NT2/D1 (cell line): ENCODE measurements at regions not wholly inside any gene's neighbourhood (a gene's known extent, or its start where the extent isn't known, plus 50 kb on each side); places are given as distances from the start of the nearest gene placed in this dataset.
"Not testable (repeated sequence)": the region's sequence is repeated elsewhere in the genome, so short reads cannot be mapped to it uniquely, and the experiment has no call there.

Source experiments
- DNase-seq: peaks from one replicate; pipeline ENCODE4 v3.0.0-alpha.2; 2011; ENCODE audit warnings: low read depth, low spot score
- H3K27me3 ChIP-seq: 2 replicates; pipeline ENCODE4 v1.6.0; 2011; ENCODE audit warnings: mild to moderate bottlenecking; ENCODE audit not compliant: insufficient read length, insufficient read depth
- H3K36me3 ChIP-seq: 2 replicates; pipeline ENCODE4 v1.6.1; 2011; ENCODE audit warnings: mild to moderate bottlenecking, low read length, mixed read lengths; ENCODE audit not compliant: insufficient read depth, insufficient read length
- H3K4me1 ChIP-seq: 2 replicates; pipeline ENCODE4 v1.5.1; 2011; ENCODE audit not compliant: insufficient read depth, insufficient read length
- H3K4me3 ChIP-seq: 2 replicates; pipeline ENCODE4 v1.5.1; 2011; ENCODE audit warnings: low read depth; ENCODE audit not compliant: insufficient read length
- H3K9ac ChIP-seq: 2 replicates; pipeline ENCODE4 v1.6.0; 2011; ENCODE audit warnings: low read depth; ENCODE audit not compliant: insufficient read length
- H3K9me3 ChIP-seq: 2 replicates; pipeline ENCODE4 v1.5.1; 2011; ENCODE audit warnings: mild to moderate bottlenecking, low read length; ENCODE audit not compliant: insufficient read depth
- SUZ12 ChIP-seq: IDR thresholded peaks from 2 replicates; pipeline ENCODE4 v1.6.1; 2011; ENCODE audit not compliant: insufficient read length, insufficient read depth; ENCODE audit errors: extremely low read depth
- YY1 ChIP-seq: IDR thresholded peaks from 2 replicates; pipeline ENCODE4 v1.6.1; 2011; ENCODE audit not compliant: insufficient read length, insufficient read depth
- ZNF274 ChIP-seq: IDR thresholded peaks from 2 replicates; pipeline ENCODE4 v1.6.1; 2011; ENCODE audit warnings: mild to moderate bottlenecking, low read depth, low read length

- Histone ChIP-seq H3K9me3 (no peaks in the 10 kb centered on the region), H3K27me3 (no peaks in the 10 kb centered on the region), H3K4me3 (no peak overlapping the region), H3K9ac (no peak overlapping the region), H3K36me3 (no peaks in the 10 kb centered on the region), H3K4me1 (no peaks in the 10 kb centered on the region)
- TF ChIP-seq SUZ12 (no peak), YY1 (no peak), ZNF274 (no peak)
- DNase-seq, result no peak
These were observed 640.9 kb upstream of the CCNG1 start for GRCh38 chr5:162796507-162796906.

DNA sequence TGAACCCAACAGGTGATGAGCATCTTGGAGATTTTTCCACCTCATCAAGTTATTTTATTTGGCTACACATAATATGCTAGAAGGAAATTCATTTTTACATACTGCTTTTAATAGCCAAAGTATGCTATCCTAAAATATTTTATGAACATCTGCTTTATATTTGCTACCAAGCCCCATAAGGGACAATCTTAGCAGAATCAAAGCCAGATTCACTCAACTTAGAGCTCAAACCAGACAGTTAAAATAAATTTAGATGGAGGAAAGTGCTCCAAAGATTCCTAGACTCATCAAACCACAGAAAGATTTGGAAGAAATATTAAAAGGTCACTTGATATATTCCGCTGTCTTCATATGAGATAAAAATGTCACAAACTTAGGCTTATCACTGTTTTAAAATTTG lies 637.1 kb upstream of the CCNG1 start:
- no peaks in the 10 kb centered on the region for H3K9me3 ChIP-seq
- no peak for DNase-seq
- H3K4me1 ChIP-seq, result no peaks in the 10 kb centered on the region
- no peaks in the 10 kb centered on the region for H3K27me3 ChIP-seq
- H3K9ac ChIP-seq, result no peak overlapping the region
- H3K36me3 ChIP-seq, result no peaks in the 10 kb centered on the region
- no peak for TF ChIP-seq ZNF274
- TF ChIP-seq YY1, result no peak
- no peak for TF ChIP-seq SUZ12
- no peak overlapping the region for H3K4me3 ChIP-seq

DNA sequence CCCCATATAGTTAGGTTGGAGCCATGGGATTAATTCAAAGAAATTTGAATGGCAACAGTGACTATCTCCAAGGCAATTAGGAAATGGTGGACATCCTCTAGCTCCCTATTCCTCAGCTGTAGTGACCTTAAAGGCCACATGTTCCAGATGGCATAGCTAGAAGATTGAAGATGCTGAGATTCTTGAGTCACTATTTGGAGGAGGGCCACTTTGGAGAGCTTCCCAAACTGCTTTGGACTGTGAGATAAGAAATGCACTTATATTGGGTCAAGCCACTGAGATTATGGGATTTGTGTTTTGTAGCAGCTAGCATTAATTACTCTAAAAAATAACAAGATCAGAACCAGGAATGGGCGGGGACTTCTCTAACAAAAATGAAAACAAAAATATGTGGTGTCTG lies 636.2 kb upstream of the CCNG1 start:
- no peaks in the 10 kb centered on the region for H3K9me3 ChIP-seq
- no peak overlapping the region for H3K4me3 ChIP-seq
- no peaks in the 10 kb centered on the region for H3K36me3 ChIP-seq
- no peaks in the 10 kb centered on the region for H3K4me1 ChIP-seq
- no peaks in the 10 kb centered on the region for H3K27me3 ChIP-seq
- TF ChIP-seq ZNF274 (no peak), YY1 (no peak), SUZ12 (no peak)
- H3K9ac ChIP-seq, result no peak overlapping the region
- no peak for DNase-seq

DNA sequence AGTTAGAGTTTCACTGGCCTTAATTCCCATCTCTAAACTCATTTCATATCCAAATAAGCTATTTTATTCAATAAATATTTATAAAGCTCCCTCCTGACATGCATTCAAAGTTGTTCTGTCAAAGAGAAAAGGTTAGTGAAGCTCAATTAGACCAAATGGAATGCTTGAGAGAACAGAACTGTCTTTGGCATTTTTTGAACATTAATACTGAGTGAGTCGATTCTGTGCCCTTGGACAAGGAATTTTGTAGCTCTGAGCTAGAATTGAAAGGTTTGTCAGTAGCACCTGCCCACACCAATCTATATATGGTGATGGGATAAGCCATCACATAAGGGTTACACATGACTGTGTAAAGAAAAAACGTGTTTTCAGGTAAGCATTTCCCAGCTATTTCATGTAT lies 631.2 kb upstream of the CCNG1 start:
- Histone ChIP-seq H3K27me3 (no peaks in the 10 kb centered on the region), H3K9me3 (no peaks in the 10 kb centered on the region), H3K36me3 (no peaks in the 10 kb centered on the region), H3K4me1 (no peaks in the 10 kb centered on the region), H3K9ac (no peak overlapping the region), H3K4me3 (no peak overlapping the region)
- TF ChIP-seq ZNF274, result no peak
- no peak for TF ChIP-seq SUZ12
- no peak for TF ChIP-seq YY1
- DNase-seq, result no peak

- DNase-seq, result no peak
- H3K9me3 ChIP-seq, result no peaks in the 10 kb centered on the region
- no peak overlapping the region for H3K9ac ChIP-seq
- H3K36me3 ChIP-seq, result no peaks in the 10 kb centered on the region
- TF ChIP-seq SUZ12, result no peak
- no peak for TF ChIP-seq ZNF274
- no peak for TF ChIP-seq YY1
- no peaks in the 10 kb centered on the region for H3K4me1 ChIP-seq
- no peak overlapping the region for H3K4me3 ChIP-seq
- no peaks in the 10 kb centered on the region for H3K27me3 ChIP-seq
These were observed 626.3 kb upstream of the CCNG1 start for GRCh38 chr5:162811071-162811470.

GRCh38 chr5:162816816-162817215 lies 620.6 kb upstream of the CCNG1 start:
- no peak for DNase-seq
- Histone ChIP-seq H3K9me3 (no peaks in the 10 kb centered on the region), H3K4me3 (no peak overlapping the region), H3K9ac (no peak overlapping the region), H3K4me1 (no peaks in the 10 kb centered on the region), H3K36me3 (no peaks in the 10 kb centered on the region), H3K27me3 (no peaks in the 10 kb centered on the region)
- TF ChIP-seq YY1 (no peak), SUZ12 (no peak), ZNF274 (no peak)

DNA sequence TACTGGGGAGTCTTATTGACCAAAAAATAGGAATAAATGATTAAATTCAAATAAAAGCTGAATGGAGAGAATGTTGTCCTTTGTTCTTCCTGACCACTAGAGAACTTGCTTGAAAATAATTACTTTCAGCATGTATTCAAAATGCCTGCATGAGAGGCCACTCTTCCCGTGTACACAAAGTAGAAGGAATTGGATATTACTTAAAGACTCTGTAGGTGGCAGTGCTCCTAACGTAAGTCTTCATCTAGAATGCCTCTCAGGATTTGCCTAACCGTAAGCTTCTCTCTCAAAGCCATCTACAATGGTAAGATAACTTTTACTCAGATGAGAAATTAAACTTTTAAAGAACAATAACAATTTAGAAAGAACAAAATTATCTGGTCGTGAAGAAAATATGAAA lies 620.0 kb upstream of the CCNG1 start:
- Histone ChIP-seq H3K9me3 (no peaks in the 10 kb centered on the region), H3K4me3 (no peak overlapping the region), H3K9ac (no peak overlapping the region), H3K36me3 (no peaks in the 10 kb centered on the region), H3K27me3 (no peaks in the 10 kb centered on the region), H3K4me1 (no peaks in the 10 kb centered on the region)
- TF ChIP-seq SUZ12 (no peak), YY1 (no peak), ZNF274 (no peak)
- no peak for DNase-seq

- not testable (repeated sequence) for H3K27me3 ChIP-seq, H3K9ac ChIP-seq, H3K9me3 ChIP-seq, DNase-seq, H3K4me3 ChIP-seq, H3K36me3 ChIP-seq, H3K4me1 ChIP-seq
These were observed 615.7 kb upstream of the CCNG1 start for GRCh38 chr5:162821664-162822063.
